ENCODE measurements at regions not wholly inside any gene's neighbourhood (a gene's known extent, or its start where the extent isn't known, plus 50 kb on each side); places are given as distances from the start of the nearest gene placed in this dataset.

DNA sequence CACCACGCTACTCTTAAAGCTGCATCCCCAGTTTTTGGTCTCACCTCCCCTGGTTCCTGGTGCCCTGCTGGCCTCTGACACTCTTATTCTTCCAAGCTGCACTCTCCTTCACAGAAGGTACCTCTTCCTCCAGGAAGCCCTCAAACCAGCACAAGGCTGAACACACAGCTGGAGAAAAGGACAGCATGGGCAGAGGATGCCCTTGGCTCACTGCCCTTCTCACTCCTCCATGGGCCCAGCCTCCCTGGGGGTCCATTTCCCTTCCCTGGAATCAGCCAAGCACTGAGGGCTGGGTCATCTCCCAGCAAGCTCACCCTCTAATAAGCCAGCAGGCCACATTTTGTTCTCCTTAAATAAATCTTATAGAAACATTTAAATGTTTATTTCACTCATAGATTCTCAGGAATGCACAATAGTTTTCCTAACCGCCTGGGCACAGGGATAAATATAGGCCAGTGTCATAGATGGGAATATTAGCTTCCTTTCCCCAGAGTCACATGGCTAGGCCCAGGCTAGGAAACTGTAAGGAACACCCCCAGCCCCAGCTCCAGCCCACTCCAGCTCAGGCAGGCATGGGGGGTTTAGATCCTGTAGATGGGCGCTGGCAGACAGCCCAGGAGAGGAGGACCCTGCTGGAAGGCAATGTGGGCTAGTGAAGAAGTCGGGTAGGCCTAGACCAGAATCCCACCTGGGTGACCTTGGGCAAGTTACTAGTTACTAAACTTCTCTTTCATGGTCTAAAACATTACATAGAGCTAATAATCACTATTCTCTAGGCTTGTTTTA, 51.5 kb downstream of the IRAG1 start:
- DNase-seq, result no peak

DNA sequence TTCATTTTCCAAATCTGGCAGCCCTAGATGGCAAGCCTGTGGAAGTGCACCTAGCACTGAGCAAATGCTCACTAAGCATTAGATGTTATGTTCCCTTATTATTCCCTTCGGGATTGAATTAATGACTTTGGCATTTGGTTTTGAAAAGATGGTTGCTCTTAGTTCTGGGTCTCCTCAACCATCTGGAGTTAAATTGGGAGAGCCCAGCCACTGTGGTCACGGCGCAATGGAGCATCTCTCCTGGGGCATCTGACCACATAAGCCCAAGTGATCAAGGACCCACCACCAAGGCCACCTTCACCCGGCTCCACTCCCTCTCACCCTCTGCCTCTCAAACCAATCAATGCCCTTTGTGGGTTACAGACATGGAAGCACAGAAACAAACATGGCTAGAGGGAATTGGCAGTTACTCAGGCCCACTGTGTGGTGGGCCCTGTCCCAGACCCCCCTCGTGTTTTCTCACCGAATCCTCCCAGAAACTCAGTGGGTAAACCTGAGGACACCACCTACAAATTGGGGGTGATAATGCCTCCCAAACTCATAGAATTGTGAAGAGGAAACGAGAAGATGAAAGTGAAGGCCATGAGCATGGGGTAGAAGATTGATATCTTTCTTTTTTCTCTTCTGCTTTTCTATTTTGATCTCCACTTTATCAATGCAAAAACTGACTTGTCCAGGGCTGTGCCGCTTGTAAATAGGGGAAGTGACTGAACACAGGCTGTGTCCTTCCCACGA, 52.2 kb downstream of the IRAG1 start:
- DNase-seq, result no peak

DNA sequence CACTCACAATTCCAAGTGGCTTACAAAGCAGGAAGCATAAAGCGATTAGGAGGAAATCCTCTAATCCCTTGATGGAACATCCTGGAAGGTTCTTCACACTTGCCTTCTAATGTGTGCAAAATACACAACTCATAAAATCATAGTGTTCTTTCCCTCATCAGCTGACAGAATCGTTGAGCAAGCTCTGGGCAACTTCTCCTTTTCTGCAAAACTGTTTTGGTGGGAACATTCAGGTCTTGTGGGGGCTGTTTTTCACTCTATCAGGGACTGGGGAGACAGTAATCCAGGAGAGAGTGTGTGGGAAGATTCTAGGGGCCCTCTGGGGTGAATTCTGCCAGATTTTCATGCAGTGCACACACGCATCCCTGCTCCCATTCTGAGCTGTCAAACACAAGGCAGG, 53.2 kb downstream of the IRAG1 start:
- no peak for DNase-seq

DNA sequence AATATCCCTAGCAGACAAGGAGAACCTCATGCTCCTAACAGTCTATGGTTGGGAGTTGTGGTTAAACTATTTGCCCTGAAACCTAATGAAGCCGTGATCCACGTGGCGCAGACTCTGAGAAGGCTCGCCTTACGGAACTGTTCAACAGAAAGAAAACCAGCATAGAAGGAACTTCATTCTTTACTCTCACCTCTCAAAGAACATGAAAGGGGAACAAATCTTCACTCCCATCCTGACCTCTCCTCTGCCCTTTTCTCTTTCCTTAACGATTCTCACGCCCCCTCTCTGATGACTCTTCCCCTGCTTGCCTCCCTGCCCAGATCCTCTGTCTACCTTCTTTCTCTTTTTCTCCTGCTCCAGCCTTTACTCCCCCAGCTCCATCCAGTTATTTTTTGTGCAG, 54.2 kb downstream of the IRAG1 start:
- DNase-seq, result no peak

DNA sequence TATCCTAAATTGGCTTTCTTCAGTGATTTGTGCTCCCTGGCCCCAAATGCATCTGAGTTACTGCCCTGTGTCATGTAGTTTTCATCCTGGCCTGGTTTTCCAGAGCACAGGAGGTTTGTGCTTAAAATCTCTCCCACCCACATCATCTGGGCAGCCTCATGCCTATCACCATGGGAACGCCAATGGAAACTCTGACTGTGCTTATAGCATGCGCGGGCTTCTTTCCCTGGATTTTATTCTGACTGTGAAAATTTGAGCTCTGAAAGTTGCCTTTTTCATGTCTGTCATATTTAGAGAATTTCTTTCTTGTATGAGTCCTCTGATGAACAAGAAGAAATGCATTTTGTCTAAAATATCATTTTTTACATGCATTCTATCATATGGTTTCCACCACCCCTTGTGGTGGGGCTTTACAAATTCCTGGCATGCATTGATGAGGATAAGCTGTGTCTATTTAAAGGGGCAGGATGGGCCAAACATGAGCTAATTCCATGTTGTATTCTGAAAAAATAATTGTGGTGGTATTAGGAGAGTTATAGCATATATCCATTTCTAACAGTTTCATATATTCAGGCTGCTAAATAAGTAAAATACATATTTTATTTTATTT, 55.1 kb downstream of the IRAG1 start:
- no peak for DNase-seq

DNA sequence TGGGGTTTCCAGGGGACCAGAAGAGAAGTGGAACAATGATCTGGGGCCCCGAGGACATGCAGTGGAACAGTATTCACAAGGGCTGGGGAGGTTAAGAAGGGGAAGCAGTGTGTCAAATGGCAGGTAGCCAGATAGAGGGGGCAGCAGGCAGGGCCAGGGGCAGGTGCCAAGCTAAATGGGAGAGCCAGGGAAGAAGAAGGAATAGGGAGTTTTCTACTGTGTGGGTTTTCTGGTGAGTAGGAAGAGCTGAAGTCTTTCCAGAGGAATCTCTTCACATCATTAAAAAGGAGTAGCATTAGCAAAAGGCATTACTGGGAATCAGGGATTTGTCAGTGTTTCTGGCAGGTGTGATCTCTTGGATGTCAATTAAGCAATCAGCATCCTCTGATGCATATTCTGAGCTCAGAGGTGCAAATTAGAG, 55.8 kb downstream of the IRAG1 start:
- no peak for DNase-seq

DNA sequence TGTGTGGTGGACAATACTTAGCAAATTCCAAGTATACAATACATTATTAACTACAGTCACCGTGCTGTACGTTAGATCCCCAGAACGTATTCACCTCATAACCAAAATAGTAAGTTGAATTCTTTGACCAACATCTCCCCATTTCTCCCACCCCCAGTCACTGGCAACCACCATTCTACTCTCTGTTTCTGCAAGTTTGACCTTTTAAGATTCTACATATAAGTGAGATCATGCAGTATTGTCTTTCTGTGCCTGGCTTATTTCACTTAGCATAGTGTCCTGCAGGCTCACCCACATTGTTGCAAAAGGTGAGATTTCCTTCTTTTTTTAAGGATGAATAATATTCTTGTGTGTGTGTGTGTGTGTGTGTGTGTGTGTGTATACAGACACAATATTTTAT, 59.1 kb downstream of the IRAG1 start:
- DNase-seq, result no peak

DNA sequence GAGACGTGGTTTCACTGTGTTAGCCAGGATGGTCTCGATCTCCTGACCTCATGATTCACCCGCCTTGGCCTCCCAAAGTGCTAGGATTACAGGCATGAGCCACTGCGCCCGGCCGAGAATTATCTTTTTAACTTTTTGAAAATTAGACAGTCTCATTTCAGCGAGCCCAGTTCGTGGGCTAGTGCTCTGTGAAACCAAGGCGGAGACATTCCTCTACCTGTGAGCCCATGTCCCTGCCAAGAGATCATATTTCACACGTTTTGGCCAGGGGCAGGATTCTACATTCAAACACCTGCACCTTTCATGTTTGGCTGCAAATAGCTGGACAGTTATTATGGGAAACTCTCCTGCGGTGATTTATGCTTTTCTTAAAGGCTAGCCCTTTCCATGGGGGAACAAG, 60.3 kb downstream of the IRAG1 start:
- DNase-seq, result no peak

DNA sequence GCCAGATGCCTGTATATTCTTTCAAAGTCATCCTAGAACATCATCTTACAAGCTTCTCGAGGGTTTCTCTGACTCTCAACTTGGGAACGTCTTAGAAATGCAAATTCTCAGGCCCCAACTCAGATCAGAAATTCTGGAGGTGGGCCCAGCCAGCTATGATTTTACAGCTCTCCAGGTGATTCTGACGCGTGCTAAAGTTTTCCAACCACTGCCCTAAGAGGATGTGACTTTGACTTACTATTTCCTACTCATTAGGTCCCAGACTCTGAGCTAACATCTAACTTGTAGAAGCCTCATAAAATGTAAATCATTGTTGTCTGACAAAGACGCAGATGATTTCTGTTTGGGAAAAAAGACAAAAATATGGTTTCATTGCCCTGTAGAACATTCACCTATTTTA, 61.1 kb downstream of the IRAG1 start:
- no peak for DNase-seq

DNA sequence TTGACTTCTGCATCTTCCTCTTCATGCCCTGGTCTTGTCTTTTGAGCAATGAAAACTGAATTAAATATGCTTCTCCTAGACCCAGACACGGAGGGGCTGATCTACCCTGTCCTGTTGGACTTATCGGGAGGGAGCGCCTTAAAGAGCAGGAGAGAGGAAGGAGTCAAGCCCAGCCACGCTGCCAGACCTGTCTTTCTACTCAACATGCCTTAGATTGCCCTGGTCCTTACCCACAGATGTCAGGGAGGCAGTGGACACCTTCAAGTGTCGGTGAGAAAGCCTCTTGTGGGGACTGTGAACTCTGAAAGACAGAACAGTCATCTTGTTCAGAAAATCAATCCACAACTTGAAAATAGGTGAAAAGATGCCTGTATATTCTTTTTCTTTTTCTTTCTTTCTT, 61.8 kb downstream of the IRAG1 start:
- DNase-seq, result no peak

DNA sequence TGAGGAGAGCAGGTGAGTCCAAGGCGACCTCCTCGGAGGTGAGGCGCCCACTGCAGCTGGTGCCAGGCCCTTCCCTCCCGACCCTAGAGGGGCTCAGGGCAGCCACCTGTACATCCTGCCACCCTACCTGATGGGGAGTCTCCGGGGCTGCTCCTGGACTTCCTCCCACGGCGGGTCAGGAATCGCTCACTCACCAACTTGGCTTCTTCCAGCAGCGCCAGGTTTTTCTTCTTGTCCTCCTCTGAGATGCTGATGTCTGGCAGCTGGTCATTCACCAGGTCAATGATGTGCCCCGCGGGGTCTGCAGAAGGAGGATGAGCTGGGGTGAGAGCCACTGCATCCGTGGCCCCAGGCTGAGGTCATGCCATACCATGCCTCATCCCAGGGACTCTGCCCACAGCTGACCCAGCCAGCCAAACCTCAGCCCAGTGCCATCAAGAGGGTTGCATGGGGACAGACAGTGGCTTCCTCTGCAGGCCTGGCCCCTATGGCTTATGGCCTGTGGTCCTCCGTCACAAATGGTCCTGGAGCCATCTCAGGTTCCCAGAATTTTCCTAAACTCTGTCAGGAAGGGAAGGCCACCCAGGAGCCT, 61.0 kb upstream of the LYVE1 start:
- DNase-seq, result no peak

DNA sequence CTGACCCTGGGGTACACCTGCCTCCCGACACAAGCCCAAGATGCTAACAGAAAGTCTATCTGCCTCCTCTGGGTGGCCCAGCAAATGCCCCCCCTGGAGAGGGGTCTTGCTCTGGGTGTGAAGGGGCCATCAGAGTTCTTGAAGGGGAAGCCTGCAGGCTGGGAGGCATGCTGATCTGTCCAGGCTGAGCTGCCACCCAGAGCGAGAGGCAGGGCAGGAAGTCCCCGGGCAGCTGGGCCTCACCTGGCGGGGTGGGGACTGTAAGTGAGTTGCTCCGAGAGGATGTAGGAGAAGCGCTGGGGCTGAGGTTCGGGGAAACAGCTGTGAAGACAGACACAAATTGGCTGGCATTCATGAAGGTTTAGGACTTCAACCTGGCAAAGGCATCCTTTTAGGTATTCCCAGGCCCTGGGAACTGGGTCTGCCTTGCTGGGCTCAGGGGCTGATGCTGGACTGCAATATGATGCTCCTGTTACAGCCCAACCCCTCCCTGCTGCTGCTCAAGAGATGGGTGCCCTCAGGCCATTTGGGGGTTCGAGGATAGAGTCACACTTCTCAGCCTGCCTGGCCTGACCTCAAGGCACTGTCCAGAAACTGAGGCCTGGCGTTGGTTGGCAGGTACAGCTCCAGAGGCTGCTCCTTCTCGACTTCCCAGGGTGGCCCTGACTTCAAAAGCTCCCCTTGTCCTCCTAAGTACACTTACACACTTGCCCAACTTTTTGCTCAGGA, 60.2 kb upstream of the LYVE1 start:
- DNase-seq, result peak; percentile 47

DNA sequence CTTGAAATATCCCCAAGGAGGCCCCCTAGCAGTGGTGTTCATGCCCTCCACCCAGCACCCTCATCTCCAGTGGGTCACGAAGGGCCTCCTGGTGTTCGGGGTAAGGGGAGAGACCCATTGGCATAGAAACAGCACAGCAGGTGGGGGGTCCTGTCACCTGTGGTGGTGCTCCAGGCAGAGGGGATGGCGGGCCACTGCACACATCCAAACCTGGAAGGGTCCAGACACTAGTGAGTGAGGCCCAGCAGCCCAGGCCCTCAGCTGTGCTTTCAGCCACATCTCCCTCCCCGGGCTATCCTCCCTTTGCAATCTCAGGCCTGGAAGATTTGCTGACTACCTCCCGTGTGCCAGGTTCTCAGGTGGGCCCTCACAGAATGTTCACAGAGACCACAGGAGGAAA, 59.4 kb upstream of the LYVE1 start:
- DNase-seq, result no peak

DNA sequence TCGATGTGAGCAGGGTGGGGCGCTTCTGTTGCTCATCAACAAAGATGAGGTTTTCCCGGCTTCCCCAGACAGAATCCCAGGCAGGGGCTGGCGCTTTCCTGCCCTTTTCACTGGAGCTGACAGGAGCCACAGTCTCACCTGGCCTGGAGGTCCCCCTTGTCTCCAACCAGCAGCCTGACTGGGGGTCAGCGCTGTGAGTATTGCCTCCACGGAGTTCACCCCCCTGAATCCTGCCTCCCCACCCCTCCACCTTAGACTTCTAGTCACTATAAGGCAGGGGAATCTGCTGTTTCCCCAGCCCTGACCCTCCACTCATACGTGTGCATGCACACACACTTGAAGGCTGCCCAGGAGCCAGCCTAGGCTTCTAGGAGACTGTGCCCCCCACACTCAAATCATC, 58.8 kb upstream of the LYVE1 start:
- DNase-seq, result no peak

DNA sequence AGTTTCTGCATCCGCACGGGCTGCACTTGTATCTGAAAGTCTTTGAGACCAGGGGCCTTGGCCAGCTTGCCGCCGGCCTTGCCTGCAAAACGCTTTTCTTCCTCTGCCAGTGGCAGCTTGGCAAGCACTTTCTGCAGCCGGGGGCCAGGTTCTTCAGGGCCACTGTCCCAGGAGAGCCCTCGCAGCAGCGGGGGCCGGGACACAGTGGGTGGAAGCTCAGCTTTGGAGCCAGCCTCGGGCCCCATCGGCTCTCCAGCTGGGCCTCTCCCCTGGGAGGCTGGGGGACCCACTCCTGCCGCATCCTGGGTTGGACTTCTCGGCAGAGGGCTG, 57.5 kb upstream of the LYVE1 start:
- DNase-seq, result no peak

DNA sequence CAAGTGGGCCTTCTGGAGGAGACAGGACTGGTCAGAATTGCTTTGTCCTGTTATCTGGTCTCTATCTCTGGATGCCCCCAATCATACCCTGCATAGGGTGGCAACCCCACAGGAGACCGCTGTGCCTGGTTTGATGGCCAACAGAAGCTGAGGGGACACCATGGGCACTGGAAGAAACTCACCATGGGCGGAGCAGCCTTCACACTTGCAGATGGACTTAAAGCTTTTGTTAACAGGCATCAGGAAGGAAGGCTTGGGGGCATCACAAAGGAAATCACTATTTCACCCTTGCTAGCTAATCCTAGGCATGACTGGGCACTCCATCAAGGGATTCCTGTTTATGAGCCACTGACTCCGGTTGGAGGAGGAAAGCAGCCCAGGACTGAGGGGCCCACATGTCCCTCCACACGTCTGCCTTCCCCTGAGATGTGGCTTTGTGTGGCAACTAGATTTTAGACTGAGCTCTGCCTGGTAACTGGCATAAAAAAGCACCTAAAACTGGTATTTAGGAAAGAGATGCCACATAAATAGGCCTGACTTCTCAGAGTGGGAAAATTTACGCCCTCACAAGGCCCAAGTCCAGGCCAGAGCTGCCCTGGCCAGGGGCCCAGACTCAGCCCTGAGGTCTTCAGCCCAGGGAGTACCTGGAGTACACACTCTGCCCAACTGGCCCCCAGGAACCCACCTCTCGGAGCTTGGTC, 57.0 kb upstream of the LYVE1 start:
- no peak for DNase-seq

DNA sequence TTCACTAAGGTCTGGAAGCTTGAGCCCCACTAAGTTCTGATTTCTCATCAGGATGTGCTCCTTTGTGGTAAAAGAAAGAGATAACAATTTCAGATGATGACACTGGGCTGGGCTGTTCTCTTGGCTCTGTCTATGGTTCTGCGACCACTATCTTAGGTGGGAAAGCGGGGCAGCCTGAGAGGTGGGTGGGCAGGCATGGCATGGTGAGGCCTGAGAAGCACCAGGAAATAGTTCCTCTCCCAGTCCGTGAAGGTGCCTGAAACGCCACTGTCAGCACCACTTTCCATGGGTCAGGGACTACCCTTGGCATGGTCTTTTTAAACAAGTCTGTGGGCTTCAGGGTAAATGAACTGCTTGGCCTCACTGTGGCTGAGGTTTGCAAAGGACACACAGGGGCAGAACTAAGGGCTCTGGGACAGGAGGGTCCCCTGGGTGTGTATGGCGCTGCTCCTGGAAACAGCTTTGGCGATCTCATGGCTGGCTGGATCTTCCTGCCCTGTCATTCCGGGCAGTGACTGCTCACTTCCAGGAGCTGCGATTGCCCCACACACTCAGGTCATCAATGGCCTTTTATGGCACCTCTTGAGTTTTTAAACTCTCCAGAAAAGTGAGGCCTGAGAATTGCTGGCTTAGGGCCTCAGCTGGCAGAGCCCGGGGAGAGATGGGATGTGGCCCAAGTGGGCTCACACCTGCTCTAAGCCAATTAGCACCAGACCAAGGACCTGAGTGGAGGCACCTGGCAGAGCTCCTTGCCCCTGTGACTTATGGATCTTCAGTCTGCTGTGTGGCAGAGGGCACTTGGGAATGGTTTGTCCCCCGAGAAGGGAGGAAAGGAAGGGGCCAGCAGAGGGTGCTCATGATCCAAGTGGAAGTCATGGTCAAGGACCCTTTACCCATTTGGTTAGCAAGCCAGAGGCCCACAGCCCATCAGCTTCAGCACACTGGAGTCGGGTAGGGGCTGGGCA, 55.6 kb upstream of the LYVE1 start:
- peak; percentile 73 for DNase-seq

DNA sequence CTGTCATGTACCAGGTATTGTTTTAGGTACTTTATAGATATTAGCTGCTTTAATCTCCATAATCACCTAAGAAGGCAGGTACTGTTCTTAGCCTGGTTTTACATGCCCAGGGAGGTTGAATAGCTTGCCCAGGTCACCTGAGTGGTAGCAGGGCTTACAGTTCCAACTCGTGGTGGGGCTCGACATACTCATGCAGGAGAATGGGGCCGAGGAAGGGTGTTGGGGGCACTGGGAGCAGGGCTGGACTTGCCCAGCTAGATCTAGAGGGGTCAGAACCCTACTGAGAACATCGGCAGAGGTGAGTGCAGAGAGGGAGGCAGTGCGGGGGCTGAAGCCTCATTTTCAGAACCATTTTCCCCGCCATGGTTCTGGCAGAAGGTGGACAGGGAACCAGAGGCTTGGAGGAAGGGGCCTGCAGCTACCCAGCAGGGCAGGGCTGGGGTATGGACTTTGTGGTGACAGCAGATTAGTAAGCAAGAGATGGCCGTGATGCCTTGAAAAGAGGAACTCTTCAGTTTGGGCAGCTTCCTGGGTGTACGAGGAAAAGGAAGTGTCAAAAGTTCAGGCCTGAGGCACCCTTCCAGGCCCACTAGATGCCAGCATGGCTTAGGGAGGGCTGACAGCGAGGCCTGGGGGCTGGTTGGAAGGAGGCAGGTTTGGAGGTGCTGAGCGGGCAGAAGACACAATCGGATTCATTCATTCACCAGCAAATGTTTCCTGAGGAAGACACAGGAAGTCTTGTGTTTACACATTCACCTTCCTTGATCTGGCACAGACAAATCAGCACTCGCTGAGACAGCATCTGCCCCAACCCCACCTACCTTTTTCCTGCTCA, 54.7 kb upstream of the LYVE1 start:
- no peak for DNase-seq

DNA sequence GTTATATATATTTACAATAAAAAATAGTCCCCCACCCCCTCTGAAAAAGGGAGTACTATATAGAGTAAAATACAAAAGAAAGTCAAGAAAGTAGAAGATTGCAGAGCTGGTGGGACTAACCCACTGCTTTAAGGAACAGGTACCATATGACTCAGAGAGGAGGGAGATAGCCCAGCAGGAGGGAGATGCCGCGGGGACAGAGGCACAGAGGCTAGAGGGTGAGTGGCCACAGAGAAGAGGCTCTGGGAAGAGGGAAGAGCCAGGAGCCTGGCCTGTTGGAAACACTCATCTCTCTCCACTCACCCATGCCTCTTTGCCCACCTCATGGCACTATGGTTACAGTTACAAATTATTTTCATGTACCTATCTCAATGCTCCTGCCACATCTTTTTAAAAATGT, 53.6 kb upstream of the LYVE1 start:
- no peak for DNase-seq

DNA sequence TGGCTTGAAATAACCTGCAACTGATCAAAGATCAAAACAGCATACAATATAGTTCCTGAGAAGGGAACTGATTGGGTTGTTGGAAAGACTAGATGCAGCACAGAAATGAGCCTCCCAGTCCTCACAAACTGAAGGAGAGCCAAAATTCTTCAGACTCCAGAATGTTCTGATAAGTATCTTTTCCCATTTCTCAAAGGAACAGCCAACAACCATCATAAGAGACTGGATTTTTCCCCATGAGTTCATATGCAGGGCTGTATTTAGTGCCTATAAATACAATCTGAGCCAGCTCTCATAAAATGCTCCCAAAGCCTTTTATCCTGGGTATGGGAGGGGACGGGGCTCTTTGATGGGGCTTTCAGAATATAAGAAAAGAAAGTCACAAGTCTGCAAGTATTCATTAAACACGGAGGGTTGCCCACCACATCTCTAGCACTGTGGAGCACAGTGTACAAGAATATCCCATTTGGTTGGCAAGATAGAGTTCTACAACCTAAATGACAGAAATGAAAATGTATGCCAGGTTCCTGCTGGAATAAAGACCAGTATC, 50.7 kb upstream of the LYVE1 start:
- no peak for DNase-seq

Measured in DMS53 (cell line).